ENCODE measurements at regions not wholly inside any gene's neighbourhood (a gene's known extent, or its start where the extent isn't known, plus 50 kb on each side); places are given as distances from the start of the nearest gene placed in this dataset.

DNA sequence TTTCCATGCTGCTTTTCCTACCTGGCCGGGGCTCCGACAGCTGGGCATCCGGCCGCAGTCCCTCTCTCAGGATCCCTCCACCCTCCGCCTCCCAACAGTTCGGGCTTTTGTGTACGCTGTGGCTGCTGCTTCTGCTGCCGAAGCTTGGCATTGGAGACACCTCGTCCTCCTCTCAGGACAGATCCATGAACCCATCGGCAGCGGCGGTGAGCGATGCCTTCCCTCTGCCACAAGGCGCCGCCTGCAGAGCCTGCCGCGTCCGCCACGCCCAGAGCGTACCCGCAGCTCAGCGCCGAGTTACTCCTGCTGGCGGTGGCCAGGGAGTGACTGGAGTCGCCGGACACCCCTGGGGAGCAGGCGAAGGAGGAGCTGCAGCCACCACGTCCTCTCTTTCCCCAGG lies 2032.8 kb downstream of the TP53TG3F start:
- peak; percentile 99 for FAIRE-seq
- peak; percentile 95 for DNase-seq (ENCODE audit: low spot score)

DNA sequence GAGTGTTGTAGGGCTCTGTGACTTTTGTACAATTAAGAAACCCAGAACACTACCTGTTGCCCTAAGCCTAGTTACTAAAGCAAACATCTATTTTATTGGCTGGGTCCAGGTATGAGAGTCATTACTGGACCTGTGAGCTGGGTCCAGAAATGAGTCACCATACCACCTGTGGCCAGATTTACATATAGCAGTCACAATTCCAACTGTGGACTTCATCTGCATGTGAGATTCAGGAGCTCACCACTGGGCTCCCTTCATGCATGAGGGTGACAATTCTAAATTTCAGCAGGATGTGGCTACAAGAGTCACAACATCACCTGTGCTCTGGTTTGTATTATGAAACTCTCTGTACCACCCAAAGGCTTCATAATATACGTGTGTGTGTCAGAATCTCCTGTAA lies 2038.0 kb downstream of the TP53TG3F start:
- DNase-seq (ENCODE audit: low spot score) (no peak), FAIRE-seq (no peak)

DNA sequence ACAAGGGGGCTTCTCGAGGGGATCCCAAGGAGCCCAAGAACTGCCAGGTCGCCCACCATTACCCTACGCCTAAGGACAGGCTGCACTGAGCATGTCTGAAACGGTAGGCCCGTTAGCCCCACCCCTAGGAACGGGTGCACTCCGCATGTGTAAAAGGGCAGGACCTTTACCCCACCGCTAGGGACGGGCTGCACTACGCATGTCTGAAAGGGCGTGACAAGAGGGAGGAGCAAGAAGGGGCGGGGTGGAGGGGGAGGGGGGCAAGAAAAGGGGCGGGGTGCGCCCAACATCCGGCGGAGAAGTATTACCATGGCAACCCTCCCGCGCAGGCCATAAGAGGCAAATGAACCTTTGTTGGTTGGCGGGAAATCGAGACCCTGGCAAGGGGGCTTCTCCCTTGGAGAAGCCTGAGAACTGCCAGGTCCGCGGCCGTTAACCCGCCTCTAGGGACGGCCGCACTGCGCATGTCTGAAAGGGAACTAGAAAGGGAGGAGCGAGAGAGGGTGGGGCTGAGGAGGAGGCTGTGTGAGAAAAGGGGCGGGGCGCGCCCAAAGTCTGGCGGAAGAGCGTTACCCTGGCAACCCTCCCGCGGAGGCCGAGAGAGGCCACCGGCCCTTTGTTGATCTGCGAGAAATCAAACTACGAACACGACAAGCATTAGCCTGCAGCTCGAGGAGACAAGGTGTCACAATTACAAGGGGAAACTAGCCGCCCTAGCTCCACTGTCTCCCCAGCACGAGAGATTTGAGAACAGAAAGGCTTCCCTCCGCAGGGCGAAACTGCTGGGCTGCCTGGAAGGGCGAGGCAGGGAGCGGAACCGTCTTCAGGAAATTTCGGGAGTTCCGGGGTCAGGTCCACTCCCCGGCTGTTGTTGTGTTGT lies 2046.8 kb downstream of the TP53TG3F start:
- DNase-seq (ENCODE audit: low spot score), result peak; percentile 98
- peak; percentile 99 for FAIRE-seq

DNA sequence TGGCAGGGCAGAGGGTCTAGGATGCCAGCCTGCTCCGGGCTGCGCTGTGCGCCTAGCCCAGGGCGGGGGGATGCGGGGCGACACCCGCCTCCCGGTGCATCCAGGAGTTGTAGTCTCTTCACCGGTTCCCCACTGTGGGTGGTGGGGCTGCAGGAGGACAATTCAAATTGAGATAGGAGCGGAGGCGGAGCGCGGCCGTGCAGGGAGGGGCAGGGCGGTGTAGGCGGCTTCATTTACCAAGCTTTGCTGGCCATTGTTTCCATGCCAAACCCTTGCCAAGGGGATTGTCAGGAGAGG lies 2047.4 kb downstream of the TP53TG3F start:
- FAIRE-seq, result no peak
- peak; percentile 76 for DNase-seq (ENCODE audit: low spot score)

DNA sequence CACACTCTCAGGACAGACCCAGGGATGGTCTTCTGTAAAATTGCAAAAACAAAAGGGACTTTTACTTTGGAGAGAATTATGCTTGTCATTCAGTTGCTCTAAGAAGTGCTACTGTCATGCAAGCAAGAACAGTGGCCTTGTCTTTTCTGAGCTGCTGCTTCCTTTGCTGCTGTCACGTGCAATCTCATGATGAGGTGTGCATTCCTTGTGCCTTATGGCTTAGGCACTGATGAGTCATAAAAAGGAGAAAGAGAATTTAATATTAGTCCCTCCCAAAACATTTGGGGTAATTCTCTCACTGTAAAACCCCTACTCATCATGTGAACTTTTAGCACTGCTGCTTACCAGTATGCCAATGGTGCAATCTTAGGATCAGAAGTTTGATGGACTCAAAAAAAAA lies 2051.3 kb downstream of the TP53TG3F start:
- FAIRE-seq (peak; percentile 9), DNase-seq (ENCODE audit: low spot score) (peak; percentile 45)

DNA sequence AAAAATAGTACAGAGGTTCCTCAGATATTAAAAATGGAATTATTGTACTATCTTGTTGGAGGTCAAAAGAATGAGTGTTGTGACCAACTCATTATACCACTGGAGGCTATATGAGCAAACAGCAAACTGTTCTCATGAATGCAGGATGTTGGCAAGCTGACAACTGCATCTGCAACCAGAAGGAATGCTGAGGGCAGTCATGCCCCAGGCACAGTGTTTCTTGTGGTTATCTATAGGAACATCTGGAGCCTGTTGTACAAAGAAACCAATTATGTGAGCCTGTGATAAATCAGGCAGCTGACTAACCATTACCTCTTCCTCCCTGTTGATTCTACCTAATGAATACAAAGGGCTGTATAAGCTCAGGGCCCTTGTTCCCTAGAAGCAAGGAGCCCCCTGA lies 2057.1 kb downstream of the TP53TG3F start:
- FAIRE-seq (peak; percentile 99), DNase-seq (ENCODE audit: low spot score) (peak; percentile 60)

DNA sequence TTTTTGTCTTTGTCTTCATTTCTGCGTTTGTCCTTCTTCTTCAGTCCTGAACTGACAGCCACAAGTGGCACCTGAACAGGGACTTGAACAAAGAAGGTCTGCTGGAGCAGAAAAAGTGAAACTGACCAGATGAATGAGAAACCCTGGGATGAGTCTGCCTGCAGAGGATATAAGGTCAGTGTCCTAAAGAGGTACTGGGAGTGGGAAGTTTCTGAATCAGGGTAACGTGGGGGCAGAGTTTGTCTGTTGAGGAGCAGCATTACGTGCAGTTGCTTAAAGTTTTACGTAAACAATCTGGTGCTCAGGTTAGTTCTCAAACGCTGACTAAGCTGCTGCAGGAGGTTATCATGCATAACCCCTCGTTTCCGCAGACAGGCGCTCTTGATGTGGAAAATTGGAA lies 2057.6 kb downstream of the TP53TG3F start:
- FAIRE-seq (peak; percentile 27), DNase-seq (ENCODE audit: low spot score) (no peak)

DNA sequence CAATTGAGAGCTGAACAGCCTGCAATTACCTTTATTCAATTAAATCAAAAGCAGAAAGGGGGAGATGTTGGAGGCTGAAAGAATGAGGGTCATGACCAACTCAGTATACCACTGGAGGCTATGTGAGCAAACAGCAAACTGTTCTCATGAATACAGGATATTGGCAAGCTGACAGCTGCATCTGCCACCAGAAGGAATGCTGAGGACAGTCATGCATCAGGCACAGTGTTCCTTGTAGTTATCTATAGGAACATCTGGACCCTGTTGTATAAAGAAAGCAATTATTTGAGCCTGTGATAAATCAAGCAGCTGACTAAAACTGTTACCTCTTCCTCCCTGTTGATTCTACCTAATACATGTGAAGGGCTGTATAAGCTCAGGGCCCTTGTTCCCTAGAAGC lies 2064.6 kb downstream of the TP53TG3F start:
- FAIRE-seq, result no peak
- no peak for DNase-seq (ENCODE audit: low spot score)

DNA sequence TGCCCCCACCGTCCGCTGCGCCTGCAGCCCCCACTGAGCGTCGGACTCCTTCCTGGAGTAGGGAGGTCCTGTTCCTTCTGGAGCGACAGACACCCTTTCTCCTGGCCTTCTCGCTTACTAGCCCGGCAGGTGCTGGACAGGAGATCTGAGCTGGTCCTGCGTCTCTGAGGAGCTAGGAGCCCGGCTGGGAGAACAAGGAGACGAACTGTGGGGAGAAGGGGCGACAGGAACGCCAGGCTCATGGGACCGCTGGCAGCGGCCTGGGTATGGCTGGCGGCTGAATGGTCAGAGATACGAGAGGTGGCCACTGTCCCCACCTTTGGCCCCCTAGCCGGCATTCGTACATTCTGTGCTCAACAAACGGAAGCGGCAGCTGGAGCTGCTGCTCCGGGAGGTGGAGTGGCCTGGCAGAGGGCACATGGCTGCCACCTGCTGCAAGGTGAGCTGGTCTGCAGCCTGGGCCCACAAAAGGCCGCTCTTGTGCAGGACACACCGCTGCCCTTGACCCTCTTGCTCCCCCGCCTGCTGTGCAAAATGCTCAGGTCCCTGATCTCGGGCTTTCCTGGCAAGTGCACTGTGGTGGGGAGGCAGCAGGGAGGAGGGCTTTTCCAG lies 2066.7 kb downstream of the TP53TG3F start:
- FAIRE-seq, result peak; percentile 30
- peak; percentile 77 for DNase-seq (ENCODE audit: low spot score)

DNA sequence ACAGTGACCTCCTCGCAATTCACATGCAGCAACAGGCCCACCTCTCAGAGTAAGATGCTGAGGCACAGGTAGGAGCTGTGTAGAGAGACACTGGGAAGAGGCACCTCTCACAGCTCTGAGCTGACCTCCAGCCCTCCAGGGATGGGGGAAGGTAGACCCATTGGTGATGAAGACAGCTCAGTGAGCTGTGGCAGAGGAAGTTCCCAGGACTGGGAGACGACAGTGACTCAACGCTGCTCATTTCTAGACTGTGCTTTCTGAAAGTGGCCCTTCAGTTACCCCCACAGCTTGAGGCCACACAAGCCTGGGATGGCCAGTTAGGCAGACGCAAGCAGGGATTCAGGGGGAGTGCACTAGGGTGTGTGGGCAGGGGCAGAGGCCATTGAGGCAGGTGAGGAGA lies 2073.2 kb downstream of the TP53TG3F start:
- DNase-seq (ENCODE audit: low spot score) (no peak), FAIRE-seq (no peak)

DNA sequence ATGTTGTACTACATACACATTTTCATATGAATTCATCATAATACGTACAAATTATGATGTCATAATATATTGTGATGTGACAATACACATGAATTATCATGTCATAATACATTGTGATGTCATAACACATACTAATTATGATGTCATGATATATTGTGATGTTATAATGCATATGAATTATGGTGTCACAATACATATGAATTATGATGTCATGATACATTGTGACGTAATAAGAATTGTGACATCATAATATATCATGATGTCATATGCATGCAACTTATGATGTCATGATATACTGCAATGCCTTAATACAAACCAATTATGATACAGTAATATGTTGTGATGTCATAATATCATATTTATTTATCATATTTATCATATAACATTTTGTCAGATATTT lies 2074.3 kb downstream of the TP53TG3F start:
- FAIRE-seq, result peak; percentile 83
- DNase-seq (ENCODE audit: low spot score), result no peak

DNA sequence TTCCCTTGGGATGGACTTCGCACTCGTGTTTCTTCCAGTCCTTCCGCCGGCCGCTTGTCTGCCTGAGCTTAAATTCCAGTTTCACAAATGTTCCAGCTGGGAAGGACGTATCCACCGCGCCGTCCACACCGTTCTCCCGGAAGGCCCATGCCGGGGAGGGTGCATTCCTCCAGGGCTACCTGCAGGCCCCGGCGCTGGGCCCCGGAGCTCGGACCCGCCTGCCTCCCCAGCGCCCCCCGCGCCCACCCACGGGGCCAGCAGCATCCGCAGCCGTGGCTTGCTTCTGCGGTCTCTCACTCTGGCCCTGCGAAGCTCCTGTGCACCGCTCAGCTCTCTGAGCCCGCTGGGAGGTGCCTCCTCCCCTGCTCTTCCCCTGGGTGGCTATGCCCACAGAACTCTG lies 2084.1 kb downstream of the TP53TG3F start:
- no peak for DNase-seq (ENCODE audit: low spot score)
- FAIRE-seq, result no peak

DNA sequence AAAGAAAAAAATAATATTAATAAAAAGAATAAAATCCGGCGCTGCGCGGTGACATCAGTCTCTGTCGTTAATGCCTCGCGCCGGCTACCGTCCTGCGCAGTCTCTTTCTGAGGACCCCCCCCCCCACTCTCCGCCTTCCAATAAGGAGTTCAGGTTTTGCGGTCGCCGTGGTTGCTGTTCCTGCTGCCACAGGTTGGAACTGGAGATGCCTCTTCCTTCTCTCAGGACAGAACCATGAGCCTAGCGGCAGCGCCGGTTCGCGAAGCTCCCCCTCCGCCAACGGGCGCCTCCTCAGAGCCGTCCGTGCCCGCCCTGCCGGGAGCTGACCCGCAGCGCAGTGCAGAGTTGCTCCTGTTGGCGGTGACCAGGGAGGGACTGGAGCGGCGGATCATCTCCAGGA lies 2093.4 kb downstream of the TP53TG3F start:
- FAIRE-seq (no peak), DNase-seq (ENCODE audit: low spot score) (peak; percentile 80)

DNA sequence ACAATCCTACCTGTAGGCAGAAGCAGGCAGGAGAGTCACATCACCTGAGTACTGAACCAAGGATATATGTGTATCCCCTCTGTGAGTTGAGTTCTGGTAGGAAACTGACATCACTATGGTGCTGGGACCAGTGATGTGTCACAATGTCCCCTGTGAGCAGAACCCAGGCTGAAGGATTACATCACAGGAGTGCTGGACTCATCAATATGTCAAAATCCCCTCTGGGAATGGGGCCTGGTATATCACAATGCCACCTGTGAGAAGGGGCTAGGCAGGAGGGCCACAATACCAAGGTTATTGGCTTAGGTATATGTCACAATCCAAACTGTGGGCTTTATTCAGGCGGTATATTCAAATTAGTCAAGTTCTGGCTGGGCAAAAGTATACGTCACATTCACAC lies 2098.3 kb downstream of the TP53TG3F start:
- no peak for FAIRE-seq
- no peak for DNase-seq (ENCODE audit: low spot score)

DNA sequence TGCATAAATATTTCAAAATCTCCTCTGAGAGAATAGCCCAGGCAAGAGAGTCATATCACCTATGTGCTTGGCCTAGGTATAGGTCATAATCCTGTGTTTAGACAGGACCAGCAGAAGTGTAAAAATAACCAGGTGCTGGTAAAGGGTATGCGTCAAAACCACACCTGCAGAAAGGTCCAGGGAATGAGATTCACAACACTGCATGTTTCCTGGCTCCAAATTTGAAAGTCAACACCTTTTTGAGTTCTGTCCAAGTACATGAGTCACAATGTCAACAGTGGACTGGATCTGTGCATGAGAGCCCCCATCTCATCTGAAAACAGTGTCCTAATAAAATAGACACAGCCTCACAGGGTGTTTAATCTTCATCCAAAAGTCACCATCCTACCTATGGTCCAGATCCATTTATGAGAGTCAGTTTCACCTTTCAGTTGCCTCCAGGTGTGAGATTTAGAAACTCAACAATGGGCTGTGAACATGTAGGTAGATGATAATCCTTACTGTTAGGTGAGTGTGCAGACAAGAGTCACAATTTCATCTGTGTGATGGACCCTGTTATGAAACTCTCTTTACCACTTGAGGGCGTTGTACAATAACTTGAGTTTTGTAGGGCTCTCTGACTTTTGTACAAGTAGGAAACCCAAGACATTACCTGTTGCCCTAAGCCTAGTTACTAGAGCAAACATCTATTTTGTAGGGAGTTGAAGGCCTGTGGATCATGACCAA lies 2100.7 kb downstream of the TP53TG3F start:
- DNase-seq (ENCODE audit: low spot score) (peak; percentile 26), FAIRE-seq (no peak)

DNA sequence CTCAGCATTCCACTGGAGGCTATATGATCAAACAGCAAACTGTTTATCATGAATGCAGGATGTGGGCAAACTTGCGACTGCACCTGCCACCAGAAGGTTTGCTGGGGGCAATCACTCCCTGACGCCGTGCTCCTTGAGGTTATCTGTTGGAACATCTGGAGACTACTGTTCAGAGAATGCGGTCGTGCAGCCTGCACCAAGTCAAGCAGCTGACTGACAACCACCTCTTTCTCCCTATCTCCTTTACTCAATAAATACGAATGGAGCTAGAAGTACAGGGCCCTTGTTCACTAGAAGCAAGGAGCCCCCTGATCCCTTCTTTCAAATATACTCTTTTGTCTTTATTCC lies 2101.2 kb downstream of the TP53TG3F start:
- DNase-seq (ENCODE audit: low spot score) (no peak), FAIRE-seq (no peak)

DNA sequence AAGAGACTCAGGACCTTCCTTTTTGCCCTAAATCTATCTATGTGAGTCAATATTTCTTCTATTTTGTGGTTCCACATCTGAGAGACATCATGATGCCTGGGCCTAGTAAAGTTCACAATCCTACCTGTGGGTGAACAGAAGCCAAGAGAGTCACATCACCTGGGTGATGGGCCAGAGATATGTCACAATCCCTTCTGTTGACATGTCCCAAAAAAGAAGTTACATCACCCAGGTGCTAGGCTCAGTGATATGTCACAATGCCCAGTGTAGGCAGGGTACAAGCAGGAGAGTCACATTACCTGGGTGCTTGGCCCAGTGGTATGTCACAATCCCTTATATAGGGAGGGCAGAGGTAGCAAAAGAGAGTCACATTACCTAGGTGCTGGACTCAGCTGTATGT lies 2101.9 kb downstream of the TP53TG3F start:
- FAIRE-seq, result no peak

DNA sequence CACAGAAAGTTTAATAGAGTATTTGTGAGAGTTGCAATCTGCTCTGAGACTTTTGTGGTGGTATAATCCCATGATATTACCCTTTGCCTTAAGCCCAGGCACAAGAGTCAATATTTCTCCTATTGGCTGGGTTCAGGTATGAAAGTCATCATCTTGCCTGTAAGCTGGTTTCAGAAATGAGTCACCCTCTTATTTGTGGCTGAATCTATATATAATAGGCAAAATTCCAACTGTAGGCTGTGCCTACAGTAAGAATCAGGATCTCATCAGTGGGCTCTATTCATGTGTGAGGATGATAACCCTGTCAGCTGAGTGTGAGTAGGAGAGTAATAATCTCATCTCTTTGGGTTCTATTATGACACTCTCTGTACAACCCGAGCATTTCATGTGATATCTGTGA lies 2103.1 kb downstream of the TP53TG3F start:
- DNase-seq (ENCODE audit: low spot score), result no peak
- no peak for FAIRE-seq

More for the DNA sequence above, 2101.9 kb downstream of the TP53TG3F start:
- DNase-seq (ENCODE audit: low spot score), result no peak

DNA sequence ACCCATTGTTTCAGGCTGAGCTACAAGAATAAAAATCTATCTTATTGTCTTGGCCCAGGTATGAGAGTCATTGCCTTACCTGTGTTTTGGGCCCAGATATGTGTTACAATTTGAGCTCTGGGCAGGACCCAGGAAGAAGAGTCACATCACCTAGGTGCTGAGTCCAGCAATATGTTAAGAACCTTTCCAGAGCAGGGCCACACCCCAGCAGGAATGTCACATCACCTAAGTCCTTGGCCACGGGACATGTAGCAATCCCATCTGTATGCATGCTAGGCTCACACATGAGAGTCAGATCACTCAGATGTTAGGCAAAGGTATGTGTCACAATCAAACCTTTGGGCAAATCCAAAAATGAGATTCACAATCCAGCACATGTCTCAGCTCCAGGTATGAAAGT lies 2103.5 kb downstream of the TP53TG3F start:
- FAIRE-seq (no peak), DNase-seq (ENCODE audit: low spot score) (no peak)

DNA sequence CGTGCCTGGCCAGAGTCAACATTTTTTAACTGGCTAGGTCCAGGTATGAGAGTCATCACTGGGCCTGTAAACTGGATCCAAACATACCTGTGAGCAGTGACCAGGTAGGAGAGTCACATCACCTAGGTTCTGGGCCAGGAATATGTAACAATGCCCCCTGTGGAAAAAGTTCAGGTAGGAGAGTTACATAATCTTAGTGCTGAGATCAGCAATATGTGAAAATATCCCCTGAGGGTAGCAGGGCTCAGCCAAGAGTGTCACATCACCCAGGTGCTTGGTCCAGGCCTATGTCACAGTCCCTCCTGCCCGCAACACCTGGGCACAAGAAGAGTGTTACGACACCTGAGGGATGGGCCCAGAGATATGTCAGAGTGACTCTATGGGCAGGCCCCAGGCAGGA lies 2104.7 kb downstream of the TP53TG3F start:
- no peak for FAIRE-seq
- DNase-seq (ENCODE audit: low spot score), result no peak

DNA sequence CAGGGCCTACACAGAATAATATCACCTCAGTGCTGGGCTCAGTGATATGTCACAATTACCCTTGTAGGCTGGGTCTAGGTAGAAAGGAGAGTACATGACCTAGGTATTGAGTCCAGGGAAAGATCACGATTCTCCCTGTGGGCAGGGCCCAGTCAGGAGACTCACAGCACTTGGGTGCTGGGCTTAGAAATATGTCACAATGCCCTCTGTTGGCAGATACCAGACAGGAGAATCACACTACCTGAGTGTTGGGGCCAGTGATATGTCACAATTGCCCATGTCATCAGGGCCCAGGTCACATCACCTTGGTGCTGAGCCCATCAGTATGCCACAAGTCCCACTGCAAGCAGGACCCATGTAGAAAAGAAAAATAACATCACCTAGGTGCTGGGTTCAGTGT lies 2105.5 kb downstream of the TP53TG3F start:
- FAIRE-seq (no peak), DNase-seq (ENCODE audit: low spot score) (no peak)

DNA sequence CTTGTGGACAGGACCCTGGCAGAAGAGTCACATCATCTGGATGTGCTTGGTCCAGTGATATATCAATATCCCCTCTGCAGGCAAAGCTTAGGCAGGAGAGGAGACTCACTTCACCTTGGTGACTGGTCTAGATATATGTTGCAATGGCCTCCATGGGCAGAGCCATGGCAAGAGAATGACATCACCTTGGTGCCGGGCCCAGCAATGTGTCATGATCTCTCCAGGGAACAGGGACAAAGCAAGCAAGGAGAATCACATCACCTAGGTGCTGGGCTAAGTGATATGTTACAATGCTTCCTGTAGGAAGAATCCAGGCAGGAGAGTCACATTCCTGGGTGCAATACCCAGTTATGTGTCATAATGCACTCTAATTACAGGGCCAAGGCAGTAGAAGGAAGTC lies 2106.2 kb downstream of the TP53TG3F start:
- DNase-seq (ENCODE audit: low spot score) (no peak), FAIRE-seq (no peak)

DNA sequence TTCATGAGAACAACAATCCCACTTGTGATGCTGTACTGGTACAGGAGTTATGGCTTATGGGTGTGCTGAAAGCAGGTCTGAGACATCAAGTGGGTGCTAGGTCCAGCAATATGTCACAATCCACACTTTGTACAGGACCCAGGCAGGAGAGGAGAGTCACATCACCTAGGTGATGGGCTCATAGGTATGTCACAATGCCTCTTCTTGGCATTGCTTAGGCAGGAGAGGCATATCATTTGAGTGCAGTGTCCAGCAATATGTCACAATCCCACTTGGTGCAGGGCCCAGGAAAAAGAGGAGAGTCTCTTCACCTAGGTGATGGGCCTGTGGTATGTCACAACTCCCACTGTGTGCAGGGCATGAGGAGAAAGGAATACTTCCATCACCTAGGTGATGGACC lies 2110.0 kb downstream of the TP53TG3F start:
- DNase-seq (ENCODE audit: low spot score) (no peak), FAIRE-seq (no peak)

All from urothelium cell line (cell line).